ENCODE measurements at regions not wholly inside any gene's neighbourhood (a gene's known extent, or its start where the extent isn't known, plus 50 kb on each side); places are given as distances from the start of the nearest gene placed in this dataset.

DNA sequence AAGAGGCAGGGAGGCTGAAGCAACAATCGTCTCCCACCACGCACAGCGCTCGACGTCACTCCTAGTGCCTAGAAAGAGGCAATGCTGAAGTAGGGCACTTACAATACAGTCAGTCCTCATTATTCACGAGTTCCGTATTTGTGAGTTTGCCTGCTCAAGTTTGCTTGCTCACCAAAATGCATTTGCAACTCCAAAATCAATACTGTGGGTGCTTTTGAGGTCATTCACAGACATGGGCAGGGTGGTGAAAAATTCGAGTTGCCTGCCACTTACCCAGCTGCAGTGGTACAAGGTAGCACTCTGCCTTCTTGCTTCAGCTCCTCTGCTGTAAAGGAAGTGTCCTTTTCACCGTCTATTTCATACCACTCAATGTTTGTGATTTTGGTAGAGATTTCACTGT, 113.7 kb upstream of the NCK2 start:
- TF ChIP-seq BHLHE40 (IDR thresholded peaks at IDR 0.05; ENCODE audit: low read depth, low read length), result no peak
- no peak for TF ChIP-seq POLR2A (IDR thresholded peaks at IDR 0.05; ENCODE audit: low read depth, low read length)
- TF ChIP-seq CTCF (conservative IDR thresholded peaks at IDR 0.05; ENCODE audit: low read depth, low read length), result no peak
- no peak for TF ChIP-seq MXI1 (IDR thresholded peaks at IDR 0.05; ENCODE audit: borderline replicate concordance, low read depth, low read length)
- TF ChIP-seq RCOR1 (IDR thresholded peaks at IDR 0.05; ENCODE audit: insufficient replicate concordance, low read length), result no peak
- TF ChIP-seq CHD1 (IDR thresholded peaks at IDR 0.05; ENCODE audit: low read depth, low read length), result no peak
- TF ChIP-seq SMC3 (IDR thresholded peaks at IDR 0.05; ENCODE audit: low read depth, low read length), result no peak
- no peak for TF ChIP-seq RAD21 (IDR thresholded peaks at IDR 0.05; ENCODE audit: low read length)
- no peak for TF ChIP-seq RFX5 (IDR thresholded peaks at IDR 0.05; ENCODE audit: low read depth, low read length)
- no peak for TF ChIP-seq NFE2L2 (IDR thresholded peaks at IDR 0.05; ENCODE audit: low read depth, low read length)
- no peak for TF ChIP-seq CEBPB (IDR thresholded peaks at IDR 0.05; ENCODE audit: low read depth, low read length)
- no peak for TF ChIP-seq USF2 (IDR thresholded peaks at IDR 0.05; ENCODE audit: low read depth, low read length)
- no peak for TF ChIP-seq MAZ (IDR thresholded peaks at IDR 0.05; ENCODE audit: borderline replicate concordance, low read depth, low read length)
- TF ChIP-seq FOS (IDR thresholded peaks at IDR 0.05; ENCODE audit: low read depth, low read length), result no peak
